Common myeloid progenitor, CD34-positive (primary cell): ENCODE measurements at regions not wholly inside any gene's neighbourhood (a gene's known extent, or its start where the extent isn't known, plus 50 kb on each side); places are given as distances from the start of the nearest gene placed in this dataset.
A peak's percentile ranks its signal among the peaks of the same experiment; 100 is the strongest.
"Not testable (repeated sequence)": the region's sequence is repeated elsewhere in the genome, so short reads cannot be mapped to it uniquely, and the experiment has no call there.

ENCODE experiments used
- CTCF ChIA-PET: fragments of 350-600 bp; sonication (Branson Sonifier 250); formaldehyde crosslinking; loops from one replicate; lab custom pipeline; 2021; ENCODE audit warnings: antibody characterized with exemption; lab: Charles Lee
- POLR2A ChIA-PET: fragments of 350-600 bp; sonication (Branson Sonifier 250); formaldehyde crosslinking; loops from one replicate; lab custom pipeline; 2021; ENCODE audit warnings: antibody characterized with exemption; lab: Charles Lee
- DNase-seq, 3 donors: peaks; one replicate each; pipeline versions ENCODE4 v3.0.0 to v3.0.0-alpha.2; 2013
- H3K27ac ChIP-seq, 2 experiments: 1 replicate in 1 of 2; 2 replicates in 1 of 2; pipeline ENCODE4 v1.7.0; 2013; ENCODE audit warnings: inconsistent platforms in 2 of 2, low read length in 2 of 2, mild to moderate bottlenecking in 2 of 2, low read depth in 1 of 2, moderate library complexity in 1 of 2; ENCODE audit not compliant: severe bottlenecking in 2 of 2, insufficient read depth in 1 of 2, poor library complexity in 1 of 2
- H3K27me3 ChIP-seq, 5 experiments: replicated peaks in 2 of 5; 1 replicate in 3 of 5; 2 replicates in 2 of 5; pipeline versions ENCODE4 v1.6.1 to v1.7.0; 2013; ENCODE audit warnings: low read length in 4 of 5, mild to moderate bottlenecking in 2 of 5, moderate library complexity in 2 of 5, inconsistent platforms in 1 of 5; ENCODE audit not compliant: insufficient read depth in 5 of 5, control insufficient read depth in 4 of 5
- H3K36me3 ChIP-seq, 4 experiments: 1 replicate in 2 of 4; 2 replicates in 2 of 4; pipeline versions ENCODE4 v1.6.1 to v1.7.0; 2013; ENCODE audit warnings: low read length in 3 of 4, control low read depth in 1 of 4, mild to moderate bottlenecking in 1 of 4; ENCODE audit not compliant: control insufficient read depth in 4 of 4, insufficient read depth in 4 of 4
- H3K4me1 ChIP-seq, 4 experiments: 1 replicate in 3 of 4; 2 replicates in 1 of 4; pipeline versions ENCODE4 v1.6.1 to v1.7.1; 2013; ENCODE audit warnings: low read length in 3 of 4, mild to moderate bottlenecking in 3 of 4, control low read depth in 1 of 4, inconsistent platforms in 1 of 4, moderate library complexity in 1 of 4; ENCODE audit not compliant: control insufficient read depth in 4 of 4, insufficient read depth in 4 of 4; ENCODE audit errors: control extremely low read depth in 1 of 4
- H3K4me3 ChIP-seq, 7 experiments: 1 replicate in 4 of 7; 2 replicates in 3 of 7; pipeline versions ENCODE4 v1.5.1 to v1.7.0; 2013; ENCODE audit warnings: mild to moderate bottlenecking in 7 of 7, low read length in 6 of 7, moderate library complexity in 6 of 7, inconsistent platforms in 2 of 7, low read depth in 2 of 7, control low read depth in 1 of 7; ENCODE audit not compliant: insufficient read depth in 4 of 7, control insufficient read depth in 1 of 7; ENCODE audit errors: extremely low read depth in 1 of 7
- H3K9me3 ChIP-seq, 5 experiments: 1 replicate in 4 of 5; 2 replicates in 1 of 5; pipeline versions ENCODE4 v1.6.1 to v1.7.1; 2013; ENCODE audit warnings: low read length in 4 of 5, mild to moderate bottlenecking in 2 of 5, inconsistent platforms in 1 of 5, low read depth in 1 of 5, moderate library complexity in 1 of 5; ENCODE audit not compliant: control insufficient read depth in 4 of 5, insufficient read depth in 2 of 5; ENCODE audit errors: control extremely low read depth in 1 of 5
- WGBS: methylation state at CpG from one replicate; pipeline ENCODE4 v1.1.5; 2013; ENCODE audit not compliant: insufficient coverage; 5-methylcytosine and 5-hydroxymethylcytosine counted together

GRCh38 chrX:3828378-3829040 is 115.1 kb upstream of the PRKX start:
- H3K4me3 ChIP-seq, POLR2A ChIA-PET, H3K27me3 ChIP-seq, H3K9me3 ChIP-seq, H3K4me1 ChIP-seq, DNase-seq, CTCF ChIA-PET, H3K36me3 ChIP-seq, H3K27ac ChIP-seq: not testable (repeated sequence)
- WGBS, result no CpG with 5 or more reads among the region's 20 CpGs

DNA sequence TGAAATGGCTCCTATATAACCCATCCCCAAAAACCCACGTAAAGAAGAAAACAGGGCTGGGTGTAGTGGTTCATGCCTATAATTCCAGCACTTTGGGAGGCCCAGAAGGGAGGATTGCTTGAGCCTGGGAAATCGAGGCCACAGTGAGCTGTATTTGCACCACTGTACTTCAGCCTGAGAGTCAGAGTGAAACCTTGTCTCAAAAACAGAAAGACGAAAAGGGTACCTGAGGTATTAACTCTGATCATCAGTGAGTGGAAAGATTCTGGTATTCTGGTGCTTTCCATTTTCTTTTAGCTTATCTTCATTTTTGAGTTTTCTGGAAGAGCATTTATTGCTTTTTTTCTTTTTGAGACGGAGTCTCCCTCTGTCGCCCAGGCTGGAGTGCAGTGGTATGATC is 110.6 kb upstream of the PRKX start:
- H3K4me1 ChIP-seq, H3K27ac ChIP-seq, H3K4me3 ChIP-seq, POLR2A ChIA-PET, H3K27me3 ChIP-seq, CTCF ChIA-PET, DNase-seq, H3K9me3 ChIP-seq: not testable (repeated sequence)
- WGBS, result no CpG with 5 or more reads among the region's 5 CpGs
- peaks cover 3 to 29% (median 13%) of the 10 kb centered on the region in 4 experiments for H3K36me3 ChIP-seq

GRCh38 chrX:3820167-3820566 is 106.7 kb upstream of the PRKX start:
- peaks cover 3 to 32% (median 15%) of the 10 kb centered on the region in 4 experiments for H3K36me3 ChIP-seq
- H3K9me3 ChIP-seq, result no peaks in the 10 kb centered on the region
- no peak overlapping the region for H3K4me3 ChIP-seq
- peaks cover 0 to 17% (median 6%) of the 10 kb centered on the region in 4 experiments for H3K4me1 ChIP-seq
- no CpG with 5 or more reads among the region's 4 CpGs for WGBS
- ChIA-PET CTCF (no interaction called here), POLR2A (no interaction called here)
- no peak for DNase-seq
- H3K27ac ChIP-seq, result no peak overlapping the region
- no peaks in the 10 kb centered on the region for H3K27me3 ChIP-seq

GRCh38 chrX:3817480-3817879 is 104.0 kb upstream of the PRKX start:
- CTCF ChIA-PET, H3K27me3 ChIP-seq, POLR2A ChIA-PET, DNase-seq, H3K9me3 ChIP-seq, H3K27ac ChIP-seq, H3K4me3 ChIP-seq: not testable (repeated sequence)
- Histone ChIP-seq H3K36me3 (peaks cover 3 to 24% (median 10%) of the 10 kb centered on the region in 4 experiments), H3K4me1 (peaks cover 0 to 21% (median 11%) of the 10 kb centered on the region in 4 experiments)
- 97% methylated on average over 4 of the region's 5 CpGs for WGBS

DNA sequence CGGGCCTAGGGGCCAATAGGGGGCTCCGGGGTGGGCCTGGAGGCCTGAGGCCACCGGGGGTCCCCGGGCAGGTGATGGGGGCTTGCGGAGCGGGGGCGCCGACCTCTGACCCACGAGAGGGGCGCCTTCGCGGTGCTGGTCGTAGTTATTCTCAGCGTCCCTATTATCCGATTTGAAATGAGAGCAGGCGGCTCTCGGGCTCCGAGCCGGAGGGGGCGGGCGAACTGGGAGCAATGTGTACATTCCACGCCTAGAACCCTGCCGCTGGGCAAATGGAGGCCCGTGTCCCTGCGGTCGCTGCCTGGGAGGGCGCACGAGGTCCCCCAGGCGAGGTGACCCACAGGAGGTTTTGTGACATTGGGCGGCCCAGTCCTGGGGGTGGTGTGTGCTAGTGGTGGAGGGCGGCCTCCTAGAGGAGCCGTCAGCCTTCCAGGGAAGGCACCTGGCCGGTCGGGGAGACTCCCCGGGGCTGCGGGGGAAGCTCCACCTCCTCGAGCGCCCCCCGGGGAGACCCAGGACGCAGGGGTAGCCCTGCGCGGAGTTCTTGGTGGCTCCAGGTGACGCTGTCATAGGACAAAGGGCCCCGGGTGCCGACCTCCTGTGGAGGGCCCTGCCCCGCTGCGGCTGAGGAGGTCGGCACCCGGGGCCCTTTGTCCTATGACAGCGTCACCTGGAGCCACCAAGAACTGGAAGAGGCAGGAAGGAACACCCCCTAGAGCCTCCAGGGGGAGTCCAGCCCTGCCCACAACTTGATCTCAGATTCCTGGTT is 102.6 kb upstream of the PRKX start:
- Histone ChIP-seq H3K27ac (peak overlapping the region; percentile 78 to 86), H3K27me3 (no peaks in the 10 kb centered on the region), H3K36me3 (peaks cover 3 to 20% (median 10%) of the 10 kb centered on the region in 4 experiments), H3K4me1 (peaks cover 0 to 21% (median 11%) of the 10 kb centered on the region in 4 experiments), H3K4me3 (peak overlapping the region; percentile 31 to 82 (median 76)), H3K9me3 (no peaks in the 10 kb centered on the region)
- 0% methylated on average over 45 of the region's 50 CpGs for WGBS
- peak; percentile 11 to 69 (median 56) for DNase-seq
- CTCF ChIA-PET, result interaction anchor here (0.7 kb wide), 1 partner anchor 168 kb away, joined by 3 read pairs; no protein-coding TSS in a partner anchor
- POLR2A ChIA-PET, result interaction anchor here (0.7 kb wide), 1 partner anchor 72 kb away, joined by 10 read pairs; no protein-coding TSS in a partner anchor

DNA sequence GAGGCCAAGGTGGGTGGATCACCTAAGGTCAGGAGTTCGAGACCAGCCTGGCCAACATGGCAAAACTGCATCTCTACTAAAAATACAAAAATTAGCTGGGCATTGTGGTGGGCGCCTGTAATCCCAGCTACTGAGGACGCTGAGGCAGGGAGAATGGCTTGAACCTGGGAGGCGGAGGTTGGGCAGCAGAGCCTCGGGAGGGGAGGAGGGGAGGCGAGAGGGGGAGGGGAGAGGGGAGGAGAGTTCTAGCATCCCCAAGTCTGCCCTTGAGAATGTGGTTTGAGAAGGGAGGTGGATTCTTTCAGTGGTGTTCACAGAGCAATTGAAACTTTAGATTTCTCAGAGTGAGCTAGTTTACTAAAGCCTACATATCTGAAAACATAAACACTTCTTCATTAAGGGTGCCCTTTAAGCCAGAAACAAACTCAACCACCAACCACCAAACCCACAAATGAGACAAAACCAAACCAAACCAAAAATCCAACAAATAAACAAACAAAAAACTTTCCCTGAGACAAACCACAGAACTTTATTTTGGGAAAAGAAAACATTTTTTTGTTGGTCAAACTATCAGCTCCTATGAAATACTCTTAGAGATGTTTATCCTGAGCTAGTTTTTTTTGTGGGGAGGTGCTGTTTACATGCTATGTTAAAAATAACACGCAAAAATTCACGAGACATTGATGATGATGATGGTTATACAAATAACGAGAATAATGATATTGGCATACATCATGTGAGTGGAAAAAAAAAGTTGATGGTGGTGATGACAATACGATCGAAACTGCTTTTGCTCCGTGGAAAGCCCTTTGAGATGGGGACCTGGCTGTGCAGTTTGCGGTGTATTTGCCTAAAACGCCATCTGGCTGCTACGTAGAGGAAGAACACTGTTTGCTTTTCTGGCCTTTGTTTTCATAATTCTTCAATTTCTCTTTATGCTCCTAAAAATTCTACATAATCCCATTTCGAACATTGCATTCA is 98.2 kb upstream of the PRKX start:
- CTCF ChIA-PET, result interaction anchor here (0.6 to 1.4 kb wide), 5 partner anchors 8 to 165 kb away, joined by 3 to 6 read pairs (median 4); no protein-coding TSS in a partner anchor
- WGBS, result 21% methylated on average over 12 of the region's 16 CpGs
- no peaks in the 10 kb centered on the region for H3K36me3 ChIP-seq
- peak in 2 of 3 donors; percentile 85 to 86 for DNase-seq
- peaks cover 0 to 29% (median 6%) of the 10 kb centered on the region in 5 experiments for H3K27me3 ChIP-seq
- peaks cover 0 to 16% (median 8%) of the 10 kb centered on the region in 4 experiments for H3K4me1 ChIP-seq
- peak overlapping the region in 2 of 7 experiments; percentile 6 to 60 for H3K4me3 ChIP-seq
- H3K27ac ChIP-seq, result no peak overlapping the region
- no peaks in the 10 kb centered on the region for H3K9me3 ChIP-seq
- POLR2A ChIA-PET, result no interaction called here
